ENCODE measurements at regions not wholly inside any gene's neighbourhood (a gene's known extent, or its start where the extent isn't known, plus 50 kb on each side); places are given as distances from the start of the nearest gene placed in this dataset.
"Not testable (repeated sequence)": the region's sequence is repeated elsewhere in the genome, so short reads cannot be mapped to it uniquely, and the experiment has no call there.

DNA sequence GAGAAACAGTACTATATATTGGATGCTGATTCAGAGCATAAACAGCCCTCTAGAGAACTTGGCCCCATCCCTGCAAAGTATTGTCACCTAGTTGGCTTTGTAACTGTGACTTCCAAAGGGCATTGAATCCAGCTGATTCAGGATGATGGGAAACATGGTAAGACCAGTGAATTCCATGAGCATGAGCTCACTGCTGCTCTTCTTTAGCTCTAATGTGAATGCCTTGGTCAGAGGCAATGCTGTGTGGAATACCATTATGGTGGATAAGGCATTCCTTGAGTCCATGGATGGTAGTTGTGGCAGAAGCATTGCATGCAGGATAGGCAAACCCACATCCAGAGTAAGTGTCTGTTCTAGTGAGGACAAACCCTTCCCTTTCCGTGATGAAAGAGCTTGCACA lies 365.6 kb upstream of the EDA2R start:
- Histone ChIP-seq H3K9me3 (ENCODE audit: control insufficient read depth, insufficient read depth, low read length) (peaks cover 4% of the 10 kb centered on the region), H3K4me1 (ENCODE audit: control insufficient read depth, insufficient read depth, low read length) (no peaks in the 10 kb centered on the region), H3K36me3 (ENCODE audit: control insufficient read depth, insufficient read depth, low read length) (no peaks in the 10 kb centered on the region), H3K9ac (ENCODE audit: low read depth, low read length) (no peak overlapping the region), H3K27me3 (ENCODE audit: control insufficient read depth, insufficient read depth, low read length) (no peaks in the 10 kb centered on the region), H3K4me3 (ENCODE audit: low read depth, low read length) (no peak overlapping the region)

DNA sequence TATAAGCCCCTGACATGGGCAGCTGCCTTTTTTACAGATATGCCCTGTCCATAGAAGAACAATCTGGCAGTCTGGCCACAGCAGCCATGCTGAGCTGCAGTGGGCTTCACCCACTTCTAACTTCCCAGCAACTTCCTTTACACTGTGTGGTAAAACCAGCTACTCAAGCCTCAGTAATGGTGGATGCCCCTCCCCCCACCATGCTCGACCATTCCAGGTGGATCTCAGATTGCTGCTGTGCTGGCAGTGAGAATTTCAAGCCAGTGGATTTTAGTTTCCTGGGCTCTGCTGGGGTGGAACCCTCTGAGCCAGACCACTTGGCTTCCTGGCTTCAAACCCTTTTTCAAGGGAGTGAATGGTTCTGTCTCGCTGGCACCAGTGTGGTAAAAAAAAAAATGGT lies 355.9 kb upstream of the EDA2R start:
- H3K9ac ChIP-seq (ENCODE audit: low read depth, low read length): no peak overlapping the region
- H3K27me3 ChIP-seq (ENCODE audit: control insufficient read depth, insufficient read depth, low read length): no peaks in the 10 kb centered on the region
- no peaks in the 10 kb centered on the region for H3K36me3 ChIP-seq (ENCODE audit: control insufficient read depth, insufficient read depth, low read length)
- H3K4me1 ChIP-seq (ENCODE audit: control insufficient read depth, insufficient read depth, low read length): no peaks in the 10 kb centered on the region
- peaks cover 2% of the 10 kb centered on the region for H3K9me3 ChIP-seq (ENCODE audit: control insufficient read depth, insufficient read depth, low read length)
- H3K4me3 ChIP-seq (ENCODE audit: low read depth, low read length): no peak overlapping the region

DNA sequence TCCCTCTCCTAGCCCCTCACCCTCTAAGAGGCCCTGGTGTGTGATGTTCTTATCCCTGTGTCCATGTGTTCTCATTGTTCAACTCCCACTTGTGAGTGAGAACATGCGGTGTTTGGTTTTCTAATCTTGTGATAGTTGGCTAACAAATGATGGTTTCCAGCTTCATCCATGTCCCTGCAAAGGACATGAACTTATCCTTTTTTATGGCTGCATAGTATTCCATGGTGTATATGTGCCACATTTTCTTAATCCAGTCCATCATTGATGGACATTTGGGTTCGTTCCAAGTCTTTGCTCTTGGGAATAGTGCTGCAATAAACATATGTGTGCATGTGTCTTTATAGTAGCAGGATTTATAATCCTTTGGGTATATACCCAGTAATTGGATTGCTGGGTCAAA lies 353.2 kb upstream of the EDA2R start:
- not testable (repeated sequence) for H3K36me3 ChIP-seq (ENCODE audit: control insufficient read depth, insufficient read depth, low read length); H3K4me3 ChIP-seq (ENCODE audit: low read depth, low read length); H3K9ac ChIP-seq (ENCODE audit: low read depth, low read length); H3K27me3 ChIP-seq (ENCODE audit: control insufficient read depth, insufficient read depth, low read length); H3K4me1 ChIP-seq (ENCODE audit: control insufficient read depth, insufficient read depth, low read length); H3K9me3 ChIP-seq (ENCODE audit: control insufficient read depth, insufficient read depth, low read length)

- Histone ChIP-seq H3K27me3 (ENCODE audit: control insufficient read depth, insufficient read depth, low read length) (no peaks in the 10 kb centered on the region), H3K4me3 (ENCODE audit: low read depth, low read length) (no peak overlapping the region), H3K4me1 (ENCODE audit: control insufficient read depth, insufficient read depth, low read length) (no peaks in the 10 kb centered on the region), H3K36me3 (ENCODE audit: control insufficient read depth, insufficient read depth, low read length) (no peaks in the 10 kb centered on the region), H3K9ac (ENCODE audit: low read depth, low read length) (no peak overlapping the region), H3K9me3 (ENCODE audit: control insufficient read depth, insufficient read depth, low read length) (peaks cover 3% of the 10 kb centered on the region)
Observed at GRCh38 chrX:66988331-66988730, 349.5 kb upstream of the EDA2R start.

DNA sequence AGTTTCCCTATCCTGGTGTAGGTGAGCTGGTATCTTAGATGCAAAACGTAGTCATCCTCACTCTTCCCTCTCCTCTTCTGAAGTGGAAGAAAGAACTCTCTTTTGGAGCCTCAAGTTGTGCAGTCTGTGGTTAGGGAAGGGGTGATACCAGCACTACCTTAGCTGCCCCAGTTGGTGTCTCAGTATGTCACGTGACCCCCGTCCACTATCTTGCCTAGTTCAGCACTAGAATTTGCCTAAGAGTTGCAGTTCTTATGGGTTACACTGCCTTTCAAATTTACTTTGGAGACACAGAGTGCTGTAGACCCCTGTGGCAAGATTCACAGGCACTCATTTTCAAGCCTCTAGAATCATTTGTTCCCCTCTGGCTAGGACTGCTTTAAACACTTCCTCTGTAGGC lies 322.8 kb upstream of the EDA2R start:
- H3K36me3 ChIP-seq (ENCODE audit: control insufficient read depth, insufficient read depth, low read length): no peaks in the 10 kb centered on the region

GRCh38 chrX:66931713-66932112 lies 292.8 kb upstream of the EDA2R start:
- H3K36me3 ChIP-seq (ENCODE audit: control insufficient read depth, insufficient read depth, low read length): no peaks in the 10 kb centered on the region
- H3K4me3 ChIP-seq (ENCODE audit: low read depth, low read length): no peak overlapping the region
- H3K27me3 ChIP-seq (ENCODE audit: control insufficient read depth, insufficient read depth, low read length): no peaks in the 10 kb centered on the region
- no peaks in the 10 kb centered on the region for H3K9me3 ChIP-seq (ENCODE audit: control insufficient read depth, insufficient read depth, low read length)
- H3K9ac ChIP-seq (ENCODE audit: low read depth, low read length): no peak overlapping the region
- no peaks in the 10 kb centered on the region for H3K4me1 ChIP-seq (ENCODE audit: control insufficient read depth, insufficient read depth, low read length)

More for the DNA sequence above, 322.8 kb upstream of the EDA2R start:
- Histone ChIP-seq H3K4me3 (ENCODE audit: low read depth, low read length) (no peak overlapping the region), H3K4me1 (ENCODE audit: control insufficient read depth, insufficient read depth, low read length) (no peaks in the 10 kb centered on the region), H3K27me3 (ENCODE audit: control insufficient read depth, insufficient read depth, low read length) (no peaks in the 10 kb centered on the region), H3K9me3 (ENCODE audit: control insufficient read depth, insufficient read depth, low read length) (no peaks in the 10 kb centered on the region), H3K9ac (ENCODE audit: low read depth, low read length) (no peak overlapping the region)

GRCh38 chrX:66930516-66930915 lies 291.6 kb upstream of the EDA2R start:
- not testable (repeated sequence) for H3K36me3 ChIP-seq (ENCODE audit: control insufficient read depth, insufficient read depth, low read length); H3K9me3 ChIP-seq (ENCODE audit: control insufficient read depth, insufficient read depth, low read length); H3K4me1 ChIP-seq (ENCODE audit: control insufficient read depth, insufficient read depth, low read length); H3K27me3 ChIP-seq (ENCODE audit: control insufficient read depth, insufficient read depth, low read length); H3K9ac ChIP-seq (ENCODE audit: low read depth, low read length)
- peak overlapping the region; percentile 8 for H3K4me3 ChIP-seq (ENCODE audit: low read depth, low read length)

DNA sequence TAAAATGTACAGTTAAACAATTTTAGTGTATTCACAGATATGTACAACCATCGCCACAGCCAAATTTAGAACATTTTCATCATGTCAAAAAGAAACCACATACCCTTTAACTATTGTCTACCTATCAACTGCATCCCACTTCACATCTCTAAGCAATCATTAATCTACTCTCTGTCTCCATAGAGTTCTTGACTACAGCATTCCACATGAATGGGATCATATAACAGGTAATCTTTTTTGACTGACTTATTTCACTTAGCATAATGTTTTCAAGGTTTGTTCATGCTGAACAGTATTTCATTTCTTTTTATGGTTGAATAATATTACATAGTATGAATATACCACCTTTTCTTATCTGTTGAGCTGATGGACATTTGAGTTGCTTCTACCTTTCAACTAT lies 281.4 kb upstream of the EDA2R start:
- H3K36me3 ChIP-seq (ENCODE audit: control insufficient read depth, insufficient read depth, low read length): no peaks in the 10 kb centered on the region
- no peaks in the 10 kb centered on the region for H3K27me3 ChIP-seq (ENCODE audit: control insufficient read depth, insufficient read depth, low read length)

GRCh38 chrX:66919280-66919832 lies 280.5 kb upstream of the EDA2R start:
- Histone ChIP-seq H3K4me1 (ENCODE audit: control insufficient read depth, insufficient read depth, low read length) (no peaks in the 10 kb centered on the region), H3K9me3 (ENCODE audit: control insufficient read depth, insufficient read depth, low read length) (no peaks in the 10 kb centered on the region), H3K36me3 (ENCODE audit: control insufficient read depth, insufficient read depth, low read length) (no peaks in the 10 kb centered on the region), H3K4me3 (ENCODE audit: low read depth, low read length) (no peak overlapping the region), H3K27me3 (ENCODE audit: control insufficient read depth, insufficient read depth, low read length) (no peaks in the 10 kb centered on the region), H3K9ac (ENCODE audit: low read depth, low read length) (no peak overlapping the region)

More for the DNA sequence above, 281.4 kb upstream of the EDA2R start:
- no peak overlapping the region for H3K9ac ChIP-seq (ENCODE audit: low read depth, low read length)
- H3K4me3 ChIP-seq (ENCODE audit: low read depth, low read length): no peak overlapping the region
- H3K9me3 ChIP-seq (ENCODE audit: control insufficient read depth, insufficient read depth, low read length): no peaks in the 10 kb centered on the region
- no peaks in the 10 kb centered on the region for H3K4me1 ChIP-seq (ENCODE audit: control insufficient read depth, insufficient read depth, low read length)

DNA sequence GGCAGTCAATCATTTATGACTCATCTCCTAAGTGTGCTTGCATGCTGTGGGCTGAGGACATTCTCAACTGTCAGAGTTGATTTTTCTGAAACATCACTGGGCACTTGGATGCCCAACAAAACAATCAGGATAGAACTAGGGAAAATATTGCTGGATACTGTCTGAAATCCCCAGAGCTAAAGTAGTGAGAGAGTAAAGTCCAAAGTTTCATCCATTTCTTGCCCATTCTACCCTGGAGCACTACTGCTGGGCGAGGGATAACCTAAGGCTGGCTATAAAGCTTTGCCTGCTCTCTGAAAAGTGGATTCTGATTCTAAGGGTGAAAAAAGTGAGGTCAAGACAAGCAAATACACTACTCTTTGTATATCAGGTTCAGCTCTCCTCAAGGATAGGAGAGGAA lies 279.6 kb upstream of the EDA2R start:
- Histone ChIP-seq H3K36me3 (ENCODE audit: control insufficient read depth, insufficient read depth, low read length) (no peaks in the 10 kb centered on the region), H3K9me3 (ENCODE audit: control insufficient read depth, insufficient read depth, low read length) (no peaks in the 10 kb centered on the region), H3K4me1 (ENCODE audit: control insufficient read depth, insufficient read depth, low read length) (no peaks in the 10 kb centered on the region), H3K4me3 (ENCODE audit: low read depth, low read length) (no peak overlapping the region), H3K27me3 (ENCODE audit: control insufficient read depth, insufficient read depth, low read length) (no peaks in the 10 kb centered on the region), H3K9ac (ENCODE audit: low read depth, low read length) (no peak overlapping the region)

DNA sequence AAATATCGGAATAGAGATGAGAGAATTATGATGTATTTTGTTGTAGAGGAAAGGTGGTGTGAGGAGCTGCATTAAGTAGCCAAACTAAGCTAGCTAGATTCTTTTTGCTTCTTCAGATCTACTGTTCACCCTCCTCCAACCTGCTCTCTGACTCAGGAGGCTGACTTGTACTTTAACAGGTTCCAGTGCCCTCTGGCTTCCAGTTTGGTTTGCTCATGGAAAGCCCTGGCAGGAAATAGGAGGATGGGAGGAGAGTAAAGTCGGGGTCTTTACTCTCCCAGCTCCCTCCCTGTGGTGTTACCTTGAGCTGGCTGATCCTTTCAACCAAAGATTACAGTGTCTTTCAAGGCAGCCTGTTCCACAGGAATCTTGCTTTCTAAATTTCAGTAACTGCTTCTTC lies 277.0 kb upstream of the EDA2R start:
- H3K36me3 ChIP-seq (ENCODE audit: control insufficient read depth, insufficient read depth, low read length): no peaks in the 10 kb centered on the region
- no peaks in the 10 kb centered on the region for H3K4me1 ChIP-seq (ENCODE audit: control insufficient read depth, insufficient read depth, low read length)
- H3K9me3 ChIP-seq (ENCODE audit: control insufficient read depth, insufficient read depth, low read length): no peaks in the 10 kb centered on the region
- no peak overlapping the region for H3K9ac ChIP-seq (ENCODE audit: low read depth, low read length)
- no peak overlapping the region for H3K4me3 ChIP-seq (ENCODE audit: low read depth, low read length)
- no peaks in the 10 kb centered on the region for H3K27me3 ChIP-seq (ENCODE audit: control insufficient read depth, insufficient read depth, low read length)

DNA sequence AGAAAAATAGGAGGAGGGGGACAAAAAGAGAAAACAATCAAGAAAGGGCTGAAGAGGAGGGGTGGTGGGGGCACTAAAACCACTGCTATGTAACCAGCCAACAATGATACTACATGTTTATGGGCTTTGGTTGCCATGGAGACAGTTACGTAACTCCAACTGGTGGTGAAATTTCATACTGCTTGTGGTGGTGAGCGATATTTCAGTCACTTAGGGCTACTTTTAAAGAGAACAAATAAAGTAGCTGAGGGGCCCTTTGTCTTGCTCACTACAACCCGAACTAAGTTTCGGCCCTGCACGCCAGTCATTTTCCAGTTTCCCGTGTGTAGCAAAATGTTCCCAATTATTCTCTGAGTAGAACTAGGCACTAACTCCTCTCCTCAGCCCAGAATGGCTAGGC lies 275.2 kb upstream of the EDA2R start:
- Histone ChIP-seq H3K4me1 (ENCODE audit: control insufficient read depth, insufficient read depth, low read length) (no peaks in the 10 kb centered on the region), H3K4me3 (ENCODE audit: low read depth, low read length) (no peak overlapping the region), H3K27me3 (ENCODE audit: control insufficient read depth, insufficient read depth, low read length) (no peaks in the 10 kb centered on the region), H3K36me3 (ENCODE audit: control insufficient read depth, insufficient read depth, low read length) (no peaks in the 10 kb centered on the region), H3K9me3 (ENCODE audit: control insufficient read depth, insufficient read depth, low read length) (no peaks in the 10 kb centered on the region), H3K9ac (ENCODE audit: low read depth, low read length) (no peak overlapping the region)

GRCh38 chrX:66912417-66912816 lies 273.5 kb upstream of the EDA2R start:
- no peak overlapping the region for H3K4me3 ChIP-seq (ENCODE audit: low read depth, low read length)
- H3K27me3 ChIP-seq (ENCODE audit: control insufficient read depth, insufficient read depth, low read length): no peaks in the 10 kb centered on the region
- H3K36me3 ChIP-seq (ENCODE audit: control insufficient read depth, insufficient read depth, low read length): no peaks in the 10 kb centered on the region
- no peaks in the 10 kb centered on the region for H3K9me3 ChIP-seq (ENCODE audit: control insufficient read depth, insufficient read depth, low read length)
- no peaks in the 10 kb centered on the region for H3K4me1 ChIP-seq (ENCODE audit: control insufficient read depth, insufficient read depth, low read length)
- no peak overlapping the region for H3K9ac ChIP-seq (ENCODE audit: low read depth, low read length)
